GM13977 (cell line): ENCODE measurements at regions not wholly inside any gene's neighbourhood (a gene's known extent, or its start where the extent isn't known, plus 50 kb on each side); places are given as distances from the start of the nearest gene placed in this dataset.

ENCODE experiments used
- DNase-seq: peaks from one replicate; pipeline ENCODE4 v3.0.0; 2012; ENCODE audit warnings: low spot score
- CTCF ChIP-seq: IDR thresholded peaks from 2 replicates; pipeline ENCODE4 v1.5.1; 2012; ENCODE audit warnings: mild to moderate bottlenecking, control low read depth; ENCODE audit not compliant: insufficient read depth; ENCODE audit errors: extremely low read depth, missing control alignments
- in situ Hi-C: fragments of 300-500 bp; cut with MboI; formaldehyde crosslinking; loops from one replicate; pipeline ENCODE4 v1.12.0; 2022; ENCODE audit warnings: low sequenced_read_pairs, low pct_unique_long_range_greater_than_20kb, mixed read lengths, inconsistent platforms; ENCODE audit not compliant: unreplicated experiment

GRCh38 chr3:117705011-117705410, 995.4 kb downstream of the TUSC7 start:
- in situ Hi-C loops, result no loop called here
- no peak for TF ChIP-seq CTCF
- DNase-seq, result no peak

- no peak for TF ChIP-seq CTCF
- no peak for DNase-seq
- in situ Hi-C loops, result no loop called here
Observed at GRCh38 chr3:117706037-117706436, 996.5 kb downstream of the TUSC7 start.

- TF ChIP-seq CTCF, result no peak
- DNase-seq, result no peak
- in situ Hi-C loops, result no loop called here
Observed at GRCh38 chr3:117706756-117707155, 997.2 kb downstream of the TUSC7 start.

- in situ Hi-C loops, result no loop called here
- no peak for DNase-seq
- no peak for TF ChIP-seq CTCF
Observed at GRCh38 chr3:117708601-117709000, 999.0 kb downstream of the TUSC7 start.

- TF ChIP-seq CTCF, result no peak
- in situ Hi-C loops, result no loop called here
- no peak for DNase-seq
Observed at GRCh38 chr3:117709108-117709507, 999.5 kb downstream of the TUSC7 start.

GRCh38 chr3:117710501-117710900, 1000.9 kb downstream of the TUSC7 start:
- DNase-seq, result no peak
- in situ Hi-C loops, result no loop called here
- TF ChIP-seq CTCF, result no peak
